Activated CD8-positive, alpha-beta memory T cell treated with anti-CD3 and anti-CD28 coated beads, Interleukin-2, amount 50 U/mL, for 48 hours (primary cell): ENCODE measurements at regions not wholly inside any gene's neighbourhood (a gene's known extent, or its start where the extent isn't known, plus 50 kb on each side); places are given as distances from the start of the nearest gene placed in this dataset.
"Not testable (repeated sequence)": the region's sequence is repeated elsewhere in the genome, so short reads cannot be mapped to it uniquely, and the experiment has no call there.

Experiments used
- DNase-seq: peaks from one replicate; pipeline ENCODE4 v3.0.0-alpha.2; 2020

DNA sequence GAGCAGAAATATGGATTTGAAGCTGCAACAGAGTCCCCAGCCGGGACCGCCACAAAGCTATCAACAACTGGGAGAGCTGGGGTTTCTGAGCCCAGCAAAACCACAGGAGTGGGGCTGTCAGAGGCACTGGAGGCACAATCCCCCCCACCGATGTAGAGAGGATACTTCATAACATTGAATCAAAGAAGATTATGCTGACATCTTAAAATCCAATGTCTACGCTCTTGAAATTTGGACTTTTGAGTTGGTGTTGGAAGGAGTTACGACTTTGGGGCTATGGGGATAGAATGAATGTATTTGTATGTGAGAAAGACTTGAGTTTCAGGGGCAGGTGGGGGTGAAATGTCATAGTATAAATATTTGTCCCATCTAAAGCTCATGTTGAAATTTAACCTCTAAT is 1121.6 kb upstream of the CDH8 start:
- DNase-seq: no peak

DNA sequence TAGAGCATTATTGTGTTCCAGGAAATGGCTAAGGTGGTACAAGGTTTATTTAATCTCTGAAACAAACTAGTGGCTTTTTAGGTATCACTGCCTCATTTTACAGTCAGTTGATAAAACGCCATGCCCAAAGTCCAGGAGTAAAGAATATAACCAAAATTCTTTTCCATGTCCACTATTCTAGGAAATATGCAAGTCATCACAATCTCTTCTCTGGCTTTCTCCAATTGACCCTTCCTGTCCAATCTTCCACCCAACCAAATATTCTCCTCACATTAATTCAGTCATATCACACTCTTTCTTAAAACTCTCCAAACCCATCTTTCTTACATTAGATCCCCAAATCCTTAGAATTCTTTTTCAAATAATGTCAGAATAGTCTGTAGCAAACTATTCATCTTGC is 1110.0 kb upstream of the CDH8 start:
- DNase-seq: no peak

DNA sequence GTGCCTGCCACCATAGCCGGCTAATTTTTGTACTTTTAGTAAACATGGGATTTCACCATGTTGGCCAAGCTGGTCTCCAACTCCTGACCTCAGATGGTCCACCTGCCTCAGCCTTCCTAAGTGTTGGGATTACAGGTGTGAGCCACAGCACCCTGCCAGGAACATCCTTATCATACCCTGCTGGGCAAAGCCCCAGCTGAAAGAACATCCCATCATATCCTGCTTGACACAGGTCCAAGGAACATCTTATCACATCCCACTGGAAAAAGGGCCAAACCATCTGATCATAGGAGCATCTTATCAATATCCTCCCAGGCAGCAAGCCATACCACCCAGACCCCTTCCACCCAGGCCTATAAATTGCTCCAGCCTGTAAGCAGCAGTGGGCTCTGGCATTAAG is 1109.2 kb upstream of the CDH8 start:
- DNase-seq: no peak

DNA sequence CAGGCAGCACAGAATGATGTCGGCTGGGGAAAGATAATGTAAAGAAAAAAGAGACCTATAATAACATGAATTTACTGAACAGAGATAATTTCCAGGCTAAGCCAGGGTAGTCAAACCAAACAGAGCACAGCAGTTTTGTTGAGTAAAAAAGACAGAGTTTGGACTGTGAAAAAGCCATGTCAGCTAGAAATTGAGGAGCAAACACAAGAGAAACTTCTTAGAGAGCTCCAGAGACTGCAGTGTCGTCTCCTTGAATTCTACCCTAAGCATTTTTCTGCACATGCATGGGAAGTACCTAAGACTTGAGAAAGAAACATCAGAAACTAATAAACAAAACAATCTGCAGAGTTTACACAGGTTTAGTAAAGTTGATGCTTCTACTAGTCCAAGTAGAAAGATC is 1098.8 kb upstream of the CDH8 start:
- DNase-seq: no peak

- no peak for DNase-seq
Observed at GRCh38 chr16:63131503-63131902, 1095.3 kb upstream of the CDH8 start.

- DNase-seq: no peak
Observed at GRCh38 chr16:63130942-63131341, 1094.7 kb upstream of the CDH8 start.

DNA sequence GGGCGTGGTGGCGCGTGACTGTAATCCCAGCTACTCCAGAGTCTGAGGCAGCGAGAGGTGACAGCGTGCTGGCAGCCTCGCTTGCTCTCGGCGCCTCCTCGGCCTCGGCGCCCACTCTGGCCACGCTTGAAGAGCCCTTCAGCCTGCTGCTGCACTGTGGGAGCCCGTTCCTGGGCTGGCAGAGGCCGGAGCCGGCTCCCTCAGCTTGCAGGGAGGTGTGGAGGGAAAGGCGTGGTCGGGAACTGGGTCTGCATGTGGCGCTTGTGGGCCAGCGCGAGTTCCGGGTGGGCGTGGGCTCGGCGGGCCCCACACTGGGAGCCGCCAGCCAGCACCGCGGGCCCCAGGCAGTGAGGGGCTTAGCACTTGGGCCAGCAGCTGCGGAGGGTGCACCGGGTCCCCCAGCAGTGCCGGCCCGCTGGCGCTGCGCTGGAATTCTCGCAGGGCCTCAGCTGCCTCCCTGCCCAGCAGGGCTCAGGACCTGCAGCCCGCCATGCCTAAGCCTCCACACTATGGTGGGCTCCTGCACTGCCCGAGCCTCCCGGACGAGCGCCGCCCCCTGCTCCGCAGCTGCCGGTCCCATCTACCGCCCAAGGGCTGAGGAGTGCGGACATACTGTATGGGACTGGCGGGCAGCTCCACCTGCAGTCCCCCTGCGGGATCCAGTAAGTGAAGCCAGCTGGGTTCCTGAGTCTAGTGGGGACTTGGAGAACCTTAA is 1093.3 kb upstream of the CDH8 start:
- DNase-seq: no peak

GRCh38 chr16:63119905-63120304 is 1083.7 kb upstream of the CDH8 start:
- not testable (repeated sequence) for DNase-seq

DNA sequence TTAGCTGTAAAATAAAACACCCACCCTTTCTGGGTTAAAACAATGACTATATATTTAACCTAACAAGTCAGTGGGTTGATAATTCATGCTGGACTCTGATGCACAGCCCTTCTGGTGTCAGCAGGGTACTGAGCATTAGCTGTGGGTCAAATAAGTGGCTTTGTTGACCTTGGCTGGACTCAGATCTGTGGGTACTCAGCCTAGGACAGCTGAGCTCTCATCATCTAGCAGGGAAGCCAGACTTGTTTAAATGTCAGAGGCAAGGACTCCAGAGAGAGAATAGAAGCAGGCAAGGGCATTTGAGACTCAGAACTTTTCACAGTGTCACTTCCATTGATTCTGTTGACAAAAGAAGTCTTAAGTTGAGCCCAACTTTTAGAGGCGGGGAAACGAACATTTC is 1063.8 kb upstream of the CDH8 start:
- DNase-seq: no peak

- no peak for DNase-seq
Observed at GRCh38 chr16:63096857-63097256, 1060.6 kb upstream of the CDH8 start.

DNA sequence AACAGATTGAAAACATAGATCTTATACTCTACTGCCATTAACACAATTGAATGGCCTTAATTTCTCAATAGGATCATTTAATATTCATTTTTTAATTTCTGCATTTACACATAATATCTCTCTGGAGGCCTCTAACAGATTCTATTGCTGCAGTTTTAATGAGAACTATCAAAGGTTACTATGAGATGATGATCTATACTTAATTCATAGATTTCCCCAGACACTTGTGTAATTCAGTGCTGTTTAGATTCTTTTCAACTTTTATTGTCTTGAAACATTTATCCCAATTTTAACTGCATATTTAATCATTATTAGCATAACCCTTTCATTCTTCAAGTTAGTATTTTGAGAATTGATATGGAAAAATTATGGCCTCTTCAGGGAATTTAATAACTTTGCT is 1056.5 kb upstream of the CDH8 start:
- DNase-seq: no peak

- DNase-seq: no peak
Observed at GRCh38 chr16:63082101-63082500, 1045.9 kb upstream of the CDH8 start.

DNA sequence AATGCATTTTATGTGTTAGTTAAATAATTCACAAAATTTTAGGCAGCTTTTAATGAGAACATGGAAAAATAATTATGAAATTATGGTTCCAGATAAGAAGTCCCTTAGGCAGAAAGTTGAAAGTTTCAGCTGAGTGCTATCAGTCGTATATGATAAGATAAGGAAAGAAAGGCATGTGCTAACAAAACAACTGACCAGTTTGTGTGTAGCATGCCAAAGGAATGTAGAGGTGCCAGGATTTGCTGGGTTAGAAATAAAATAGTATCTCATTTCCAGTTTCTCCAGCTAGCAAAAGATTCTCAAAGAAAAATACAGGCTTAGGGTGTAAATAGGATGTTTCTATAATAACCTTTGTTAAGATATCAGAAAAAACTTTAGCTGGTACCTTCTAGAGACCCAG is 1044.5 kb upstream of the CDH8 start:
- DNase-seq: no peak

- no peak for DNase-seq
Observed at GRCh38 chr16:63069047-63069446, 1032.8 kb upstream of the CDH8 start.

DNA sequence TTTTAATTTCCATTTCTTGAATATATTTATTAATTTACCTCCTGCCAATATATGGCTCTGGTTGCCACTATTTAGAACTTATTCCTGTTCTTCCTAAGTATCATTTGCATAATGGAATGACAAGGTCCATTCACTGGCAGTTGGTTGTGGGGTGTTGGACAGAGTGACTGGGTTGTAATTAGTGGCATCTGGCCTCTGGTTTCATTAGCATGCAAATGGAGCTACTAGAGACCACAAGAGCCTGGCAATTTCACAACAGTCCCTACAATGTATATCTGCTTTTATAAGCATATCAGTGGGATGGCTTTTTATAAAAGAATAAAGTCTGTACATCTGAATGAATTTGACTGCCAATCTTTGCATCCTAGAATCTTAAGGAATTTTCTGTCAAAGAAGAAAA is 1030.9 kb upstream of the CDH8 start:
- no peak for DNase-seq

DNA sequence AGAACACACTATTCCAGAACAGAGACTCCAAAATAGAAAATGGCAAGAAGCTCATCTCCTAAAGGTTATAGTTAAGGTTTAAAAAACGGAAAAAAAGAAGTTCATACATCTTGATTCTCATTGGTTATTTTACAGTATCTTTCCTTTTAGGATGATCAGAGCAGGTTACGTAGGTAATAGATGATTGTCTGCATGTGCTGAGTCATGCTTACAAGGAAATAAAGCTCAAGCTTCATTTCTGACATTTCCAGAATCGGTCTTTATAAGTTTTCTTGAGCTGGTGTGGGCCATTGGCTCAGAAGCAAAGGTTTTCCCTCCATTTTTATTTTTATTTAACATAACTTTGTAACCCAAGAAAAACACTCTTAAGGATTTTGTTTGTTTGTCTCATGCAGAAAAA is 1030.3 kb upstream of the CDH8 start:
- no peak for DNase-seq

DNA sequence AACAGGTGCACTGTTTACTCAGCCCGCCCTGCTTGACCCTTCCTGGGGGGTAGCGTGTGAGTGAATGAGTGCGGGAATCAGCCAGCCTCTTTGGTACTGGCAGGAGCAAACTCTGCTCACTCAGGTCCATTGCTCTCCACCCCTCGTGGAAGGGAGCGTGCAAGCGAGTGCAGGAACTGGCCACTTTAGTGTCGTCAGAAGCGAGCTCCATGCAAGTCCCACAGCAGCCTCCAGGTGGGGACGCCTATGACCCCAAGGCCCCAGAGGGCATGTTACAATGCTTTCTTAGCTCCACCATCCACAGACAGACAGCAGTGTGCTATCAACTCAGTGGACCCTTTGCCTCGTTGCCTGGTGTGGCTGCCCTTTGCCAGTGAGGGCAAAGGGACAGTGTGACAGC is 1025.1 kb upstream of the CDH8 start:
- DNase-seq: no peak

GRCh38 chr16:63059676-63060075 is 1023.4 kb upstream of the CDH8 start:
- DNase-seq: no peak

GRCh38 chr16:63057341-63057740 is 1021.1 kb upstream of the CDH8 start:
- DNase-seq: no peak

- DNase-seq: no peak
Observed at GRCh38 chr16:63050391-63050790, 1014.2 kb upstream of the CDH8 start.

GRCh38 chr16:63038397-63039106 is 1002.3 kb upstream of the CDH8 start:
- no peak for DNase-seq

DNA sequence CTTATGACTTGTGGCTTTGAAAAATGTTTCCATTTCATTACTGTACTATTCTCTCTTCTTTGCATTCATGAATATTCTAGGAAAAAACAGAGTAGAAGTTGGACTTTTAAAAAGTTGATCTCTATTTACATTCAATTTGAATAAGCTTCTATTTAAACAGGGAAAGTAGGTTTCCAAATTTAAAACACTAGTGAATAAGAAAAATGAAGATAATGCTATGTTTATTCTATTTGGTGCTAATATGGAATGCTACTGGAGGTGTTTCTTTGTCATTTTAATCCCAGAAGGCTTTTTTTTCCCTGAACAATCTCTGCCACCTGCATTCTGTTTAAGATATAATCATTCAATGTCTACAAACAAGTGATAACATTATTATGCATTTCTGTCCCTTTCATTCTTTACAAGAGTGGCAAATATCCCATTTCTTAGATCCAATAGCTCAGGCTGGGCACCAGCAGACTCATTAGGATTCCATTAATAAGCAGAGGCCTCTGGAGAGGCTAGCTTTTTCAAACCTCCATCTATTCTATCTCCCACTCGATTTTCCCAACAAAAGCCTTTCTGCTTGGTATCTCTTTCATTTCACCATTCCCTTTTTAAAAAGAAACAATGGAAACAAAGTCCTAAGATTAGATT is 1001.6 kb upstream of the CDH8 start:
- no peak for DNase-seq

DNA sequence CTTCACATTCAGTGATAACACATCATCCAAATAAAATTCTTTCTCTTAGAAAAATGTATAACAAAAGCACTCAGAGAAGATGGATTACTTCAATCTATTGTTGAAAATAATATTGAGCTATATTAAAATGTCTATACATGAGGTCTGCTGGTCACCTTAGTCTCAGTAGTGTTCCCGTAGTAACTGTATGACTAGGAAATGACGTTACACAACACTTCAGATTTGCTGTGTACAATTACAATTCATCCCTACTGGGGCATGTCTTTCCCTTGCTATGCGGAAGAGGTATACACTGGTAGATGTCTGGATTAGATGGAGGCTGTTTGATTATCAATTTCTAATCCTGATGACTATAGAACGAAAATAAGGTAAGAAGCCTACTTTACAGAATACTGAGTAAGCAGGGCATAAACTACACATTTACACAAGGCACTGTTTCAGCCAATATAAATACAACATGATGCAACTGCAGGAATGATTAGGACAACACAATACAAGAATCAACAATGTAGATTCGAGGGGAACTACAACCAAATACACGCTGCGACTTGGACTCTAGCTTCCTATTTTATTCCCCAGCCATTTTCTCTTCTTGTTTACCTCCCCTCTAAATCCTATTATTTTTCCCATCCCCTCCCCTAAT is 982.5 kb upstream of the CDH8 start:
- no peak for DNase-seq

GRCh38 chr16:63008688-63009087 is 972.5 kb upstream of the CDH8 start:
- DNase-seq: no peak
